HEK293 (cell line): ENCODE measurements at regions not wholly inside any gene's neighbourhood (a gene's known extent, or its start where the extent isn't known, plus 50 kb on each side); places are given as distances from the start of the nearest gene placed in this dataset.

Experiments
- EGR2 ChIP-seq: fragments of 450-650 bp; formaldehyde crosslinking; IDR thresholded peaks from 2 replicates; pipeline ENCODE4 v1.5.1; 2016; ENCODE audit warnings: low read depth, missing biosample characterization, missing genetic modification characterization
- FEZF1 ChIP-seq: fragments of 450-650 bp; formaldehyde crosslinking; IDR thresholded peaks from 2 replicates; pipeline ENCODE4 v1.5.1; 2016; ENCODE audit warnings: missing biosample characterization, missing genetic modification characterization
- GLIS2 ChIP-seq: fragments of 450-650 bp; formaldehyde crosslinking; IDR thresholded peaks from 2 replicates; pipeline ENCODE4 v1.5.1; 2016; ENCODE audit warnings: missing biosample characterization, missing genetic modification characterization
- KLF8 ChIP-seq: fragments of 450-650 bp; formaldehyde crosslinking; IDR thresholded peaks from 2 replicates; pipeline ENCODE4 v1.5.1; 2016; ENCODE audit warnings: missing biosample characterization, missing genetic modification characterization
- OSR2 ChIP-seq: fragments of 450-650 bp; formaldehyde crosslinking; IDR thresholded peaks from 2 replicates; pipeline ENCODE4 v1.5.1; 2016; ENCODE audit warnings: missing biosample characterization, missing genetic modification characterization
- PRDM1 ChIP-seq: fragments of 450-650 bp; formaldehyde crosslinking; IDR thresholded peaks from 2 replicates; pipeline ENCODE4; 2016; ENCODE audit warnings: missing biosample characterization, missing genetic modification characterization
- RBAK ChIP-seq: fragments of 450-650 bp; formaldehyde crosslinking; IDR thresholded peaks from 2 replicates; pipeline ENCODE4 v1.5.1; 2016; ENCODE audit warnings: missing biosample characterization, missing genetic modification characterization
- SP3 ChIP-seq: fragments of 450-650 bp; formaldehyde crosslinking; IDR thresholded peaks from 2 replicates; pipeline ENCODE4 v1.5.1; 2016; ENCODE audit warnings: missing biosample characterization, missing genetic modification characterization
- ZBTB17 ChIP-seq: fragments of 450-650 bp; formaldehyde crosslinking; IDR thresholded peaks from 2 replicates; pipeline ENCODE4 v1.5.1; 2016; ENCODE audit warnings: missing biosample characterization, missing genetic modification characterization
- ZEB2 ChIP-seq: fragments of 450-650 bp; formaldehyde crosslinking; IDR thresholded peaks from 2 replicates; pipeline ENCODE4 v1.5.1; 2016; ENCODE audit warnings: missing biosample characterization, missing genetic modification characterization
- ZFP69B ChIP-seq: fragments of 450-650 bp; formaldehyde crosslinking; IDR thresholded peaks from 2 replicates; pipeline ENCODE4 v1.5.1; 2016; ENCODE audit warnings: missing biosample characterization, missing genetic modification characterization
- ZNF311 ChIP-seq: fragments of 450-650 bp; formaldehyde crosslinking; IDR thresholded peaks from 2 replicates; pipeline ENCODE4 v1.5.1; 2017; ENCODE audit warnings: missing biosample characterization, missing genetic modification characterization, borderline replicate concordance
- ZNF335 ChIP-seq: fragments of 450-650 bp; formaldehyde crosslinking; conservative IDR thresholded peaks from 2 replicates; pipeline ENCODE4 v1.5.1; 2016; ENCODE audit warnings: missing biosample characterization, missing genetic modification characterization
- ZNF341 ChIP-seq: fragments of 450-650 bp; formaldehyde crosslinking; IDR thresholded peaks from 2 replicates; pipeline ENCODE4; 2016; ENCODE audit warnings: low read depth, missing biosample characterization, missing genetic modification characterization
- ZNF391 ChIP-seq: fragments of 450-650 bp; formaldehyde crosslinking; IDR thresholded peaks from 2 replicates; pipeline ENCODE4 v1.5.1; 2016; ENCODE audit warnings: low read depth, missing biosample characterization, missing genetic modification characterization, borderline replicate concordance
- ZNF549 ChIP-seq: fragments of 450-650 bp; IDR thresholded peaks from 2 replicates; pipeline ENCODE4 v1.5.1; 2018; ENCODE audit warnings: missing biosample characterization, missing genetic modification characterization, mild to moderate bottlenecking, inconsistent platforms, moderate library complexity
- ZNF707 ChIP-seq: fragments of 450-650 bp; formaldehyde crosslinking; IDR thresholded peaks from 2 replicates; pipeline ENCODE4 v1.5.1; 2016; ENCODE audit warnings: missing biosample characterization, missing genetic modification characterization
- ZNF791 ChIP-seq: fragments of 450-650 bp; formaldehyde crosslinking; IDR thresholded peaks from 2 replicates; pipeline ENCODE4 v1.5.1; 2016; ENCODE audit warnings: missing biosample characterization, missing genetic modification characterization
- ZSCAN23 ChIP-seq: fragments of 450-650 bp; formaldehyde crosslinking; IDR thresholded peaks from 2 replicates; pipeline ENCODE4 v1.5.1; 2016; ENCODE audit warnings: missing biosample characterization, missing genetic modification characterization
- TF ChIP-seq, protein P1 (sequence below): fragments of 450-650 bp; formaldehyde crosslinking; IDR thresholded peaks from 2 replicates; pipeline ENCODE4 v1.5.0; 2017; ENCODE audit warnings: missing biosample characterization, missing genetic modification characterization, borderline replicate concordance
- TF ChIP-seq, protein P2 (sequence below): fragments of 450-650 bp; formaldehyde crosslinking; IDR thresholded peaks from 2 replicates; pipeline ENCODE4 v1.5.1; 2016; ENCODE audit warnings: missing biosample characterization, missing genetic modification characterization
- TF ChIP-seq, protein P3 (sequence below): fragments of 450-650 bp; formaldehyde crosslinking; IDR thresholded peaks from 2 replicates; pipeline ENCODE4 v1.5.1; 2016; ENCODE audit warnings: missing biosample characterization, missing genetic modification characterization
- TF ChIP-seq, protein P4 (sequence below): fragments of 450-650 bp; formaldehyde crosslinking; IDR thresholded peaks from 2 replicates; pipeline ENCODE4 v1.5.1; 2016; ENCODE audit warnings: missing biosample characterization, missing genetic modification characterization
- TF ChIP-seq, protein P5 (sequence below): fragments of 450-650 bp; formaldehyde crosslinking; IDR thresholded peaks from 2 replicates; pipeline ENCODE4 v1.5.1; 2017; ENCODE audit warnings: missing biosample characterization, missing genetic modification characterization
- TF ChIP-seq, protein P6 (sequence below): fragments of 450-650 bp; formaldehyde crosslinking; IDR thresholded peaks from 2 replicates; pipeline ENCODE4 v1.5.1; 2016; ENCODE audit warnings: missing biosample characterization, missing genetic modification characterization
- TF ChIP-seq, protein P7 (sequence below): fragments of 450-650 bp; formaldehyde crosslinking; IDR thresholded peaks from 2 replicates; pipeline ENCODE4 v1.5.1; 2016; ENCODE audit warnings: missing biosample characterization, missing genetic modification characterization

DNA sequence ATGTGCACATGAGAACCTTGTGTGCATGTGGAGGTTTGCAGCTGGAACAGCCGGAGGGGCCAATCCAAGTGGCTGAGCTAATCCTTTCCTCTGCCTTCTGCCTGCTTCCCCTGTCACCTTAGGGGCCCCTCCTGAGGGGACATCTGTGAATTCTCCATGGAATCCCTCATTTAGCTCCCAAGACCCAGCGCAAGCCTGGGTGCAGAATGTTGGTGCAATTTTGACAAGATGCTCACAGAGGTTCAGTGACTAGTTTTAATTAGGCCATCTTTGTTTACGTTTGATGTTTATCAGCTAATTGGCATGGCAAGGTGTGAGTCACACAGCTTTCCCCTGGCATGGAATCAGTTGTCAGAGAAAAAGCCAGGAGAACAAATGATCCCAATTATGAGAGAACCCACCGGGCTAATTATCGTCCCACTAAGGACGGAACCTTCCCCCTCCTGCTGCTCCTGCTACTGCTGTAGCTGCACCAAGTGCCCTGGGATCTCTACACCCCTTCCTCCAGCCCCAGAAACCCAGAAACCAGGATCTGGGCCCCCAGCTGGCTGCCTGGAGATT is 63.6 kb upstream of the PAX6 start (continued):
- TF ChIP-seq SP3 (no peak), ZEB2 (no peak), ZNF549 (tag by site-specific recombination) (no peak), ZNF707 (tag by site-specific recombination) (no peak), FEZF1 (tag by site-specific recombination) (peak; percentile 90), ZFP69B (tag by site-specific recombination) (no peak), PRDM1 (tag by site-specific recombination) (peak; percentile 47), ZNF311 (no peak), RBAK (tag by site-specific recombination) (no peak), ZNF391 (0 out of 2 replicates have a peak, but pooled peaks have one; percentile 64), ZNF341 (tag by site-specific recombination) (peak; percentile 70), ZSCAN23 (tag by site-specific recombination) (no peak), OSR2 (tag by site-specific recombination) (peak; percentile 78), ZNF335 (tag by site-specific recombination) (0 out of 2 replicates have a peak, but pooled peaks have one; percentile 27), ZNF791 (tag by site-specific recombination) (no peak), ZBTB17 (peak; percentile 46; the same call in 1 of the 2 replicates), EGR2 (tag by site-specific recombination) (no peak), KLF8 (tag by site-specific recombination) (no peak), GLIS2 (tag by site-specific recombination) (peak; percentile 37; the same call in 1 of the 2 replicates)
- TF ChIP-seq, protein P1, sequence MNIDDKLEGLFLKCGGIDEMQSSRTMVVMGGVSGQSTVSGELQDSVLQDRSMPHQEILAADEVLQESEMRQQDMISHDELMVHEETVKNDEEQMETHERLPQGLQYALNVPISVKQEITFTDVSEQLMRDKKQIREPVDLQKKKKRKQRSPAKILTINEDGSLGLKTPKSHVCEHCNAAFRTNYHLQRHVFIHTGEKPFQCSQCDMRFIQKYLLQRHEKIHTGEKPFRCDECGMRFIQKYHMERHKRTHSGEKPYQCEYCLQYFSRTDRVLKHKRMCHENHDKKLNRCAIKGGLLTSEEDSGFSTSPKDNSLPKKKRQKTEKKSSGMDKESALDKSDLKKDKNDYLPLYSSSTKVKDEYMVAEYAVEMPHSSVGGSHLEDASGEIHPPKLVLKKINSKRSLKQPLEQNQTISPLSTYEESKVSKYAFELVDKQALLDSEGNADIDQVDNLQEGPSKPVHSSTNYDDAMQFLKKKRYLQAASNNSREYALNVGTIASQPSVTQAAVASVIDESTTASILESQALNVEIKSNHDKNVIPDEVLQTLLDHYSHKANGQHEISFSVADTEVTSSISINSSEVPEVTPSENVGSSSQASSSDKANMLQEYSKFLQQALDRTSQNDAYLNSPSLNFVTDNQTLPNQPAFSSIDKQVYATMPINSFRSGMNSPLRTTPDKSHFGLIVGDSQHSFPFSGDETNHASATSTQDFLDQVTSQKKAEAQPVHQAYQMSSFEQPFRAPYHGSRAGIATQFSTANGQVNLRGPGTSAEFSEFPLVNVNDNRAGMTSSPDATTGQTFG (tag by site-specific recombination), result no peak
- TF ChIP-seq, protein P2, sequence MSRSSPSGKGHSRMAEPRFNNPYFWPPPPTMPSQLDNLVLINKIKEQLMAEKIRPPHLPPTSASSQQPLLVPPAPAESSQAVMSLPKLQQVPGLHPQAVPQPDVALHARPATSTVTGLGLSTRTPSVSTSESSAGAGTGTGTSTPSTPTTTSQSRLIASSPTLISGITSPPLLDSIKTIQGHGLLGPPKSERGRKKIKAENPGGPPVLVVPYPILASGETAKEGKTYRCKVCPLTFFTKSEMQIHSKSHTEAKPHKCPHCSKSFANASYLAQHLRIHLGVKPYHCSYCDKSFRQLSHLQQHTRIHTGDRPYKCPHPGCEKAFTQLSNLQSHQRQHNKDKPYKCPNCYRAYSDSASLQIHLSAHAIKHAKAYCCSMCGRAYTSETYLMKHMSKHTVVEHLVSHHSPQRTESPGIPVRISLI (tag by site-specific recombination), result no peak
- TF ChIP-seq, protein P3, sequence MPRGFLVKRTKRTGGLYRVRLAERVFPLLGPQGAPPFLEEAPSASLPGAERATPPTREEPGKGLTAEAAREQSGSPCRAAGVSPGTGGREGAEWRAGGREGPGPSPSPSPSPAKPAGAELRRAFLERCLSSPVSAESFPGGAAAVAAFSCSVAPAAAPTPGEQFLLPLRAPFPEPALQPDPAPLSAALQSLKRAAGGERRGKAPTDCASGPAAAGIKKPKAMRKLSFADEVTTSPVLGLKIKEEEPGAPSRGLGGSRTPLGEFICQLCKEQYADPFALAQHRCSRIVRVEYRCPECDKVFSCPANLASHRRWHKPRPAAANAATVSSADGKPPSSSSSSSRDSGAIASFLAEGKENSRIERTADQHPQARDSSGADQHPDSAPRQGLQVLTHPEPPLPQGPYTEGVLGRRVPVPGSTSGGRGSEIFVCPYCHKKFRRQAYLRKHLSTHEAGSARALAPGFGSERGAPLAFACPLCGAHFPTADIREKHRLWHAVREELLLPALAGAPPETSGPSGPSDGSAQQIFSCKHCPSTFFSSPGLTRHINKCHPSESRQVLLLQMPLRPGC (tag by site-specific recombination), result 0 out of 2 replicates have a peak, but pooled peaks have one; percentile 41
- TF ChIP-seq, protein P4, sequence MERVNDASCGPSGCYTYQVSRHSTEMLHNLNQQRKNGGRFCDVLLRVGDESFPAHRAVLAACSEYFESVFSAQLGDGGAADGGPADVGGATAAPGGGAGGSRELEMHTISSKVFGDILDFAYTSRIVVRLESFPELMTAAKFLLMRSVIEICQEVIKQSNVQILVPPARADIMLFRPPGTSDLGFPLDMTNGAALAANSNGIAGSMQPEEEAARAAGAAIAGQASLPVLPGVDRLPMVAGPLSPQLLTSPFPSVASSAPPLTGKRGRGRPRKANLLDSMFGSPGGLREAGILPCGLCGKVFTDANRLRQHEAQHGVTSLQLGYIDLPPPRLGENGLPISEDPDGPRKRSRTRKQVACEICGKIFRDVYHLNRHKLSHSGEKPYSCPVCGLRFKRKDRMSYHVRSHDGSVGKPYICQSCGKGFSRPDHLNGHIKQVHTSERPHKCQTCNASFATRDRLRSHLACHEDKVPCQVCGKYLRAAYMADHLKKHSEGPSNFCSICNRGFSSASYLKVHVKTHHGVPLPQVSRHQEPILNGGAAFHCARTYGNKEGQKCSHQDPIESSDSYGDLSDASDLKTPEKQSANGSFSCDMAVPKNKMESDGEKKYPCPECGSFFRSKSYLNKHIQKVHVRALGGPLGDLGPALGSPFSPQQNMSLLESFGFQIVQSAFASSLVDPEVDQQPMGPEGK (tag by site-specific recombination), result peak; percentile 34; the same call in 1 of the 2 replicates
- TF ChIP-seq, protein P5, sequence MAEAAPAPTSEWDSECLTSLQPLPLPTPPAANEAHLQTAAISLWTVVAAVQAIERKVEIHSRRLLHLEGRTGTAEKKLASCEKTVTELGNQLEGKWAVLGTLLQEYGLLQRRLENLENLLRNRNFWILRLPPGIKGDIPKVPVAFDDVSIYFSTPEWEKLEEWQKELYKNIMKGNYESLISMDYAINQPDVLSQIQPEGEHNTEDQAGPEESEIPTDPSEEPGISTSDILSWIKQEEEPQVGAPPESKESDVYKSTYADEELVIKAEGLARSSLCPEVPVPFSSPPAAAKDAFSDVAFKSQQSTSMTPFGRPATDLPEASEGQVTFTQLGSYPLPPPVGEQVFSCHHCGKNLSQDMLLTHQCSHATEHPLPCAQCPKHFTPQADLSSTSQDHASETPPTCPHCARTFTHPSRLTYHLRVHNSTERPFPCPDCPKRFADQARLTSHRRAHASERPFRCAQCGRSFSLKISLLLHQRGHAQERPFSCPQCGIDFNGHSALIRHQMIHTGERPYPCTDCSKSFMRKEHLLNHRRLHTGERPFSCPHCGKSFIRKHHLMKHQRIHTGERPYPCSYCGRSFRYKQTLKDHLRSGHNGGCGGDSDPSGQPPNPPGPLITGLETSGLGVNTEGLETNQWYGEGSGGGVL (tag by site-specific recombination), result peak; percentile 75
- TF ChIP-seq, protein P6, sequence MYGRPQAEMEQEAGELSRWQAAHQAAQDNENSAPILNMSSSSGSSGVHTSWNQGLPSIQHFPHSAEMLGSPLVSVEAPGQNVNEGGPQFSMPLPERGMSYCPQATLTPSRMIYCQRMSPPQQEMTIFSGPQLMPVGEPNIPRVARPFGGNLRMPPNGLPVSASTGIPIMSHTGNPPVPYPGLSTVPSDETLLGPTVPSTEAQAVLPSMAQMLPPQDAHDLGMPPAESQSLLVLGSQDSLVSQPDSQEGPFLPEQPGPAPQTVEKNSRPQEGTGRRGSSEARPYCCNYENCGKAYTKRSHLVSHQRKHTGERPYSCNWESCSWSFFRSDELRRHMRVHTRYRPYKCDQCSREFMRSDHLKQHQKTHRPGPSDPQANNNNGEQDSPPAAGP (tag by site-specific recombination), result no peak
- TF ChIP-seq, protein P7, sequence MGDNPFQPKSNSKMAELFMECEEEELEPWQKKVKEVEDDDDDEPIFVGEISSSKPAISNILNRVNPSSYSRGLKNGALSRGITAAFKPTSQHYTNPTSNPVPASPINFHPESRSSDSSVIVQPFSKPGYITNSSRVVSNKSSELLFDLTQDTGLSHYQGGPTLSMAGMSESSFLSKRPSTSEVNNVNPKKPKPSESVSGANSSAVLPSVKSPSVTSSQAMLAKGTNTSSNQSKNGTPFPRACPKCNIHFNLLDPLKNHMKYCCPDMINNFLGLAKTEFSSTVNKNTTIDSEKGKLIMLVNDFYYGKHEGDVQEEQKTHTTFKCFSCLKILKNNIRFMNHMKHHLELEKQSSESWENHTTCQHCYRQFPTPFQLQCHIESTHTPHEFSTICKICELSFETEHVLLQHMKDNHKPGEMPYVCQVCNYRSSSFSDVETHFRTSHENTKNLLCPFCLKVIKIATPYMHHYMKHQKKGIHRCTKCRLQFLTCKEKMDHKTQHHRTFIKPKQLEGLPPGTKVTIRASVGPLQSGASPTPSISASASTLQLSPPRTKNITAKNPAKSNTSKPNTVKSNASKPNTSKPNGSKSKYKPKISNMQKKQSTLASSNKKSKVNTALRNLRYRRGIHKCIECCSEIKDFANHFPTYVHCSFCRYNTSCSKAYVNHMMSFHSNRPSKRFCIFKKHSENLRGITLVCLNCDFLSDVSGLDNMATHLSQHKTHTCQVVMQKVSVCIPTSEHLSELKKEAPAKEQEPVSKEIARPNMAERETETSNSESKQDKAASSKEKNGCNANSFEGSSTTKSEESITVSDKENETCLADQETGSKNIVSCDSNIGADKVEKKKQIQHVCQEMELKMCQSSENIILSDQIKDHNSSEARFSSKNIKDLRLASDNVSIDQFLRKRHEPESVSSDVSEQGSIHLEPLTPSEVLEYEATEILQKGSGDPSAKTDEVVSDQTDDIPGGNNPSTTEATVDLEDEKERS (tag by site-specific recombination), result no peak
